ENCODE measurements at regions not wholly inside any gene's neighbourhood (a gene's known extent, or its start where the extent isn't known, plus 50 kb on each side); places are given as distances from the start of the nearest gene placed in this dataset.

GRCh38 chr11:121892863-121893262 lies 223.2 kb downstream of the BLID start:
- DNase-seq (ENCODE audit: extremely low read depth, low read depth), result no peak
- TF ChIP-seq CTCF (IDR thresholded peaks at IDR 0.05; ENCODE audit: low read depth, low read length), result no peak

- TF ChIP-seq CTCF (IDR thresholded peaks at IDR 0.05; ENCODE audit: low read depth, low read length), result no peak
- peak; percentile 68 for DNase-seq (ENCODE audit: extremely low read depth, low read depth)
Observed at GRCh38 chr11:121892131-121892681, 223.8 kb downstream of the BLID start.

DNA sequence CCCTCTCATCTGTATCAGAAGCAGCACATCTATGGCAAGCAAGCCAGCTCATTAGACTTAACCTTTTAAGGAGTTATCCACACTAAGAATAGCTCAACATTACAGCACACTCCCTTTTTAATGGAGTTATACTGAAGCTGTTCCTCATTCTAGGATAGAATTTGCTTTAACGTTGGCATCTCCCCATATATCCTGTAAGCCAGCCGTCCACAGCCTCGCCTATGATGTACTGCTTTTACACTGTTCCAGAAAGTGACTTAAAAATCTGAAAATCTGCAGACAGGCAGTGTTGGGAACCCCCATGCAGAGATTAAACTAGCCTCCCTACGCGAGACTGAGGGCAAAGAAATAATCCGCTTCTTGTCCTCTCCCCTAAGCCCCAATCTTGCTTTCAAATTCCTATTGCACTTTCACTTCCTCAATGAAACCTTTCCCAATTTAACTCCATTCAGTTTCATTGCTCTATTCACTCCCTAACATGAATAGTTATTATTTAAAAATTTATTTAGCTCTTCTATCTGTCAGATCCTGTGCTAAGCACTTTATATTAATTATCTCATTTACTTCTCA lies 225.0 kb downstream of the BLID start:
- DNase-seq (ENCODE audit: extremely low read depth, low read depth), result no peak
- TF ChIP-seq CTCF (IDR thresholded peaks at IDR 0.05; ENCODE audit: low read depth, low read length), result no peak

DNA sequence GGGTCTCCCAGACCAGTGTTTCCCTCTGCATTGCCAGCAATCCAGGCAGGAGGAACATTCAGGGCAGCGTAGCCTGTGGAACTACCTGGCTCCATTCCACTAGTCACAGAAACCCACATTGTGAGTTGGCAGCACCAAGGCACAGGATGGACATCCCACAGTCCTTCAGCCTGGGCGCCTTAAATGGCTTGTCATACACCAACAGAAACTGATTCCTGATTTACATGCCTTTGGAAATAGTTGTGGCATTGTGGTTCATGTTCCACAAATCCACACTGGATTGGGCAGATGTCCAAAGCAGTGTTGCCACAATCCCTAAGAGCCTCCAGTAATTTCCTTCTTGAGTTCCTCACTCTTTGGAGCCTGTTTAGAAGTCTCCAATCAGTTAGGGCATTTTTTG lies 225.6 kb downstream of the BLID start:
- DNase-seq (ENCODE audit: extremely low read depth, low read depth), result peak; percentile 69
- TF ChIP-seq CTCF (IDR thresholded peaks at IDR 0.05; ENCODE audit: low read depth, low read length), result no peak

GRCh38 chr11:121889931-121890330 lies 226.1 kb downstream of the BLID start:
- no peak for TF ChIP-seq CTCF (IDR thresholded peaks at IDR 0.05; ENCODE audit: low read depth, low read length)
- no peak for DNase-seq (ENCODE audit: extremely low read depth, low read depth)

GRCh38 chr11:121889186-121889585 lies 226.8 kb downstream of the BLID start:
- no peak for DNase-seq (ENCODE audit: extremely low read depth, low read depth)
- TF ChIP-seq CTCF (IDR thresholded peaks at IDR 0.05; ENCODE audit: low read depth, low read length), result no peak

DNA sequence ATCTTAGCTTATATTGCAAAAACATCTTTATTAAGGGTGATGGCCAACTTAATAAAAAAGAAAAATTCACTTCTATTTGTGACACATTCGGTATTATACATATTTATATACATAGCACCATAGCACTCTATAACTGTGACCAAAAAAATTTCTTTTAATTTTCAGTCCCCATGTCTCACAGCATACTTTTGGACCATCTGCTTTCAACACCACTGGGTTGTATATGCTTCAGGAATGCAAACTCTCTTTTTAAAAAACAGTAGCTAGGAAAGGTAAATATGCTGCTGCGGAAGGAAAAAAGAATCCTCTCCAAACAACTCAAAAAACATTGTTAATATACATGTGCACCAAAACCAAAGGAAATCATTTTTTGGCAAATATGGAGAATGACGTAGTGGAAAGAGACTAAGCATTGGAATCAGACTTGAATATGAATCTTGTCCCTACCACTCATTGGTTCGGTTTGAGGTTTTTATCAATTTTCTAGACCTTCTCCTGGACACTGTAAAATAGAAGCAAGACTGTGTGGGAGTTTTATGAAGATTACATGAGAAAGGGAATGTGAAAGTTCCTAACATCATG lies 227.9 kb downstream of the BLID start:
- TF ChIP-seq CTCF (IDR thresholded peaks at IDR 0.05; ENCODE audit: low read depth, low read length), result no peak
- DNase-seq (ENCODE audit: extremely low read depth, low read depth), result no peak

Measured in AG09319 (cell line).